HEK293T (cell line): ENCODE measurements at regions not wholly inside any gene's neighbourhood (a gene's known extent, or its start where the extent isn't known, plus 50 kb on each side); places are given as distances from the start of the nearest gene placed in this dataset.

Experiments
- CTCF ChIA-PET: fragments of 350-600 bp; formaldehyde crosslinking; extraction: SDS; loops from one replicate; lab custom pipeline; 2021; ENCODE audit warnings: antibody characterized with exemption, inconsistent platforms; lab: Yijun Ruan, JAX
- POLR2A ChIA-PET: fragments of 350-600 bp; formaldehyde crosslinking; extraction: SDS; loops from one replicate; lab custom pipeline; 2020; ENCODE audit warnings: antibody characterized with exemption, inconsistent platforms; lab: Yijun Ruan, JAX
- DNase-seq: peaks from one replicate; pipeline ENCODE4 v3.0.0; 2012; ENCODE audit warnings: mixed read lengths; ENCODE audit errors: extremely low spot score
- ARNT ChIP-seq: fragments of 450-650 bp; IDR thresholded peaks from 2 replicates; pipeline ENCODE4 v1.6.1; 2017; ENCODE audit warnings: mild to moderate bottlenecking
- BHLHE40 ChIP-seq: fragments of 450-650 bp; IDR thresholded peaks from 2 replicates; pipeline ENCODE4 v1.6.1; 2016; ENCODE audit warnings: mild to moderate bottlenecking, moderate library complexity, borderline replicate concordance
- CTBP1 ChIP-seq: fragments of 450-650 bp; IDR thresholded peaks from 2 replicates; pipeline ENCODE4 v1.6.1; 2016; ENCODE audit warnings: borderline replicate concordance
- ELF4 ChIP-seq: fragments of 450-650 bp; IDR thresholded peaks from 2 replicates; pipeline ENCODE4 v1.6.1; 2017; ENCODE audit warnings: antibody characterized with exemption
- FOXA1 ChIP-seq: fragments of 450-650 bp; IDR thresholded peaks from 2 replicates; pipeline ENCODE4 v1.6.1; 2016; ENCODE audit warnings: mild to moderate bottlenecking
- FOXK2 ChIP-seq: fragments of 450-650 bp; IDR thresholded peaks from 2 replicates; pipeline ENCODE4 v1.6.1; 2016; ENCODE audit warnings: mild to moderate bottlenecking
- FOXM1 ChIP-seq: fragments of 450-650 bp; IDR thresholded peaks from 2 replicates; pipeline ENCODE4 v1.6.1; 2017; ENCODE audit warnings: mild to moderate bottlenecking, borderline replicate concordance
- HDGF ChIP-seq: fragments of 450-650 bp; IDR thresholded peaks from 2 replicates; pipeline ENCODE4 v1.6.1; 2017; ENCODE audit warnings: antibody characterized with exemption, borderline replicate concordance
- L3MBTL2 ChIP-seq: fragments of 450-650 bp; conservative IDR thresholded peaks from 2 replicates; pipeline ENCODE4 v1.6.1; 2016; ENCODE audit warnings: mild to moderate bottlenecking
- LEF1 ChIP-seq: fragments of 450-650 bp; IDR thresholded peaks from 2 replicates; pipeline ENCODE4 v1.6.1; 2017; ENCODE audit warnings: mild to moderate bottlenecking, borderline replicate concordance
- NFRKB ChIP-seq: fragments of 450-650 bp; IDR thresholded peaks from 2 replicates; pipeline ENCODE4 v1.6.1; 2016; ENCODE audit warnings: mild to moderate bottlenecking, moderate library complexity
- PKNOX1 ChIP-seq: fragments of 450-650 bp; IDR thresholded peaks from 2 replicates; pipeline ENCODE4 v1.6.1; 2016
- SP1 ChIP-seq: fragments of 450-650 bp; IDR thresholded peaks from 2 replicates; pipeline ENCODE4 v1.6.1; 2017
- SUZ12 ChIP-seq: fragments of 450-650 bp; IDR thresholded peaks from 2 replicates; pipeline ENCODE4 v1.6.1; 2016; ENCODE audit warnings: mild to moderate bottlenecking
- TARDBP ChIP-seq: fragments of 450-650 bp; IDR thresholded peaks from 2 replicates; pipeline ENCODE4 v1.6.1; 2016
- ZNF384 ChIP-seq: fragments of 450-650 bp; IDR thresholded peaks from 2 replicates; pipeline ENCODE4 v1.6.1; 2016

- ChIA-PET POLR2A (no interaction called here), CTCF (interaction anchor here (1.7 kb wide), 1 partner anchor 69 kb away, joined by 4 read pairs; no protein-coding TSS in a partner anchor)
- no peak for DNase-seq
- TF ChIP-seq PKNOX1 (no peak), L3MBTL2 (no peak), SUZ12 (no peak), TARDBP (no peak), ELF4 (no peak), FOXK2 (no peak), HDGF (no peak), CTBP1 (no peak), ARNT (no peak), LEF1 (no peak)
Observed at GRCh38 chr15:29208836-29209235, 60.8 kb downstream of the NSMCE3 start.

- CTCF ChIA-PET, result interaction anchor here (1.7 kb wide), 1 partner anchor 69 kb away, joined by 4 read pairs; no protein-coding TSS in a partner anchor
- TF ChIP-seq CTBP1, result no peak
- TF ChIP-seq FOXK2, result no peak
- TF ChIP-seq PKNOX1, result no peak
- TF ChIP-seq FOXM1, result no peak
- no peak for TF ChIP-seq ZNF384
- TF ChIP-seq L3MBTL2, result no peak
- peak; percentile 46 for DNase-seq
- POLR2A ChIA-PET, result no interaction called here
Observed at GRCh38 chr15:29208352-29208751, 61.3 kb downstream of the NSMCE3 start.

- TF ChIP-seq FOXM1 (no peak), TARDBP (no peak), ZNF384 (no peak)
- ChIA-PET POLR2A (no interaction called here), CTCF (interaction anchor here (1.7 kb wide), 1 partner anchor 68 kb away, joined by 4 read pairs; no protein-coding TSS in a partner anchor)
- no peak for DNase-seq
Observed at GRCh38 chr15:29207758-29208108, 61.9 kb downstream of the NSMCE3 start.

- no peak for DNase-seq
- ChIA-PET CTCF (interaction anchor here (0.7 kb wide), 1 partner anchor 28 kb away, joined by 4 read pairs; no protein-coding TSS in a partner anchor), POLR2A (no interaction called here)
- TF ChIP-seq L3MBTL2 (no peak), CTBP1 (no peak), ELF4 (no peak), ARNT (no peak), SUZ12 (no peak), FOXM1 (no peak), SP1 (no peak), FOXK2 (no peak)
Observed at GRCh38 chr15:29207027-29207757, 62.4 kb downstream of the NSMCE3 start.

- ChIA-PET POLR2A (no interaction called here), CTCF (no interaction called here)
- DNase-seq, result no peak
- TF ChIP-seq ZNF384, result no peak
- no peak for TF ChIP-seq SP1
- no peak for TF ChIP-seq CTBP1
Observed at GRCh38 chr15:29205186-29205585, 64.4 kb downstream of the NSMCE3 start.

GRCh38 chr15:29204369-29204755 is 65.3 kb downstream of the NSMCE3 start:
- no peak for DNase-seq
- ChIA-PET POLR2A (no interaction called here), CTCF (no interaction called here)
- TF ChIP-seq BHLHE40 (no peak), FOXK2 (no peak), LEF1 (no peak), ARNT (no peak), SP1 (no peak), ZNF384 (no peak), SUZ12 (no peak), TARDBP (no peak), FOXA1 (no peak), FOXM1 (no peak), L3MBTL2 (no peak), PKNOX1 (no peak), CTBP1 (no peak), NFRKB (no peak)

GRCh38 chr15:29203718-29204368 is 65.8 kb downstream of the NSMCE3 start:
- TF ChIP-seq FOXA1, result no peak
- no peak for TF ChIP-seq LEF1
- no peak for TF ChIP-seq ELF4
- no peak for TF ChIP-seq CTBP1
- no peak for TF ChIP-seq TARDBP
- no peak for TF ChIP-seq ZNF384
- no peak for TF ChIP-seq PKNOX1
- TF ChIP-seq FOXK2, result no peak
- no peak for TF ChIP-seq HDGF
- TF ChIP-seq NFRKB, result no peak
- TF ChIP-seq ARNT, result no peak
- no peak for TF ChIP-seq L3MBTL2
- no peak for TF ChIP-seq BHLHE40
- no peak for TF ChIP-seq SP1
- TF ChIP-seq SUZ12, result no peak
- CTCF ChIA-PET, result no interaction called here
- no peak for DNase-seq
- POLR2A ChIA-PET, result no interaction called here
